GM23248 (cell line): ENCODE measurements at regions not wholly inside any gene's neighbourhood (a gene's known extent, or its start where the extent isn't known, plus 50 kb on each side); places are given as distances from the start of the nearest gene placed in this dataset.

Source experiments
- EZH2 ChIP-seq: fragments of 200-600 bp; sonication (generic); IDR thresholded peaks from 2 replicates; pipeline ENCODE4 v1.6.1; 2018; ENCODE audit warnings: antibody characterized with exemption, mild to moderate bottlenecking; ENCODE audit not compliant: insufficient read depth, poor library complexity, severe bottlenecking
- EZH2phosphoT487 ChIP-seq: fragments of 200-600 bp; sonication (generic); IDR thresholded peaks from 2 replicates; pipeline ENCODE4 v1.6.1; 2018; ENCODE audit warnings: antibody characterized with exemption, moderate library complexity, mild to moderate bottlenecking, low read depth; ENCODE audit not compliant: insufficient read depth

DNA sequence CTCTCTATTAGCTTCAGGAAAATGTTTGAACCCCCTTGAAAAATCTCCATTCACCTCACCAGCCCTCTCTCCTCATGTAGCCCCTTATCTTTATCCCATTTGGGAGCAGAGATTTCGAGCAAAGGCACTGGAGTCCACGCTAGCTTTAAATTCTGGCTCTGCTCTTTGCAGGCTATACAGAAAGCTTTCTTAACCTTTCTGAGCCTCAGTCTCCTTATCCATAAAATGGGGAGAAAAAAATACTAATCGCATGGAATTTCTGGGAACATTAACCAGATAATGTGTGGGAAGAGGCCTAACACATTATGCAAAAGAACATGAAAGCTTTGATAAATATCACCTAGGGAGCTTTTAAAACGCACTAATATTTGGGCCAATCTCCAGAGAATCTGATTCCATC, 476.3 kb upstream of the CDH5 start:
- TF ChIP-seq EZH2, result no peak
- no peak for TF ChIP-seq EZH2phosphoT487
